Retinal pigment epithelial cell (primary cell): ENCODE measurements at regions not wholly inside any gene's neighbourhood (a gene's known extent, or its start where the extent isn't known, plus 50 kb on each side); places are given as distances from the start of the nearest gene placed in this dataset.
"Not testable (repeated sequence)": the region's sequence is repeated elsewhere in the genome, so short reads cannot be mapped to it uniquely, and the experiment has no call there.

Source experiments
- DNase-seq: peaks from one replicate; pipeline ENCODE4 v3.0.0-alpha.2; 2010; ENCODE audit warnings: low read depth
- H3K4me3 ChIP-seq: 2 replicates; pipeline ENCODE4 v1.5.1; 2011; ENCODE audit warnings: mild to moderate bottlenecking, low read length, control low read depth, moderate library complexity
- TF ChIP-seq, protein P1 (sequence below): conservative IDR thresholded peaks from 2 replicates; pipeline ENCODE4 v1.5.1; 2011; ENCODE audit warnings: low read depth, low read length, control low read depth, inconsistent platforms

DNA sequence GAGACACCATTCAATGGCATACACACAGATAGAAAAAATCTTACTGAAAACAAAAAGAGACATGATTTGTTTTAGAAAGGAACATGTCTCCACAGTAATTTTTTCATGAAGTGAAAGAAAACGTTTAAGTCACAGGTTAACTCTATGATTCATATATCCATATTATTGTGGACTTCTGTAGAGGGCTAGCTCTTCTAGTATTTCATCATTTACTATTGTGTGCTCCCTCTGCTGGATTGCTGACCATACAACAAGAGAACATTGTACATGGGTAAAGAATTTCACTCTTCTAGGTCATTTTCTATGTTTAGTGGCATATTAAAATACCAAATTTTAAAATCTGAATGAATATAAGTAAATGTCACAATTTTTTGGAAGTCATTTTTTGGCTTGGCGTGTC is 91.8 kb upstream of the POU3F4 start:
- no peak for DNase-seq

DNA sequence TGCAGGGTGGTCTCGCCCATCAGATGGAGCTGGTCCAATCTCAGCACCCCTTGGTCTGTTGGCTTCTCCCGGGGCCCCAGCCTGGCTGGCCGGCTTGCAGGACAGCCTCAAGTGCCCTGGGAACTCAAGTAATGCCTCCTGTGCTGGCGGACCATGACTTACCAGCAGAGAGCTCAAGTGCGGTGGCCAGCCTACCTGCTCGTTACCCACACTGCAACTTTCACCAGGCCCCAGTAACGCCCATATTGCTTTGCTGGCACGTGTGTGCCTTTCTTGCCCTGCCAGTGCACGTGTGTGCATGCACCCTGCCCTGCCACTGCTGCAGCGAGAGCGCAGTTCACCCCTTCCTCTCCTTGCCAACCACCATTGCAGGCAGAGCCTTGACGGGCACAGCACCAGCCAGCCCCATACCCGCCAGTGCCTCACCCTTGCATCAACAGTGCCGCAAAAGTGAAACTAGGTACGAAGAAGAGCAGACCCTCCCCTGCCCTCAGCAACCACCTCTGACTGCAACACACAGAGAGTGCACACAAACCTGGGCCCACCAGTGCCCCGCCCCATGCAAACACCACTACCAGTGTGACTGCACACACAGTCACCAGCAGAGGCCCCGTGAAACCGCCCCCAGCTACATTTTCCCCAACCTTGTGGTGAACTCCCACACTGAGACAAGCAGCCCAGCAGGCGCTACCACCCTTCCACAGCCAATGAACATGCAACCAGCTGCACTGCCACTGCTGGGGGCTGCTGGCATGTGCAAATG is 88.9 kb upstream of the POU3F4 start:
- H3K4me3 ChIP-seq = no peak overlapping the region
- DNase-seq = no peak
- TF ChIP-seq, protein P1, sequence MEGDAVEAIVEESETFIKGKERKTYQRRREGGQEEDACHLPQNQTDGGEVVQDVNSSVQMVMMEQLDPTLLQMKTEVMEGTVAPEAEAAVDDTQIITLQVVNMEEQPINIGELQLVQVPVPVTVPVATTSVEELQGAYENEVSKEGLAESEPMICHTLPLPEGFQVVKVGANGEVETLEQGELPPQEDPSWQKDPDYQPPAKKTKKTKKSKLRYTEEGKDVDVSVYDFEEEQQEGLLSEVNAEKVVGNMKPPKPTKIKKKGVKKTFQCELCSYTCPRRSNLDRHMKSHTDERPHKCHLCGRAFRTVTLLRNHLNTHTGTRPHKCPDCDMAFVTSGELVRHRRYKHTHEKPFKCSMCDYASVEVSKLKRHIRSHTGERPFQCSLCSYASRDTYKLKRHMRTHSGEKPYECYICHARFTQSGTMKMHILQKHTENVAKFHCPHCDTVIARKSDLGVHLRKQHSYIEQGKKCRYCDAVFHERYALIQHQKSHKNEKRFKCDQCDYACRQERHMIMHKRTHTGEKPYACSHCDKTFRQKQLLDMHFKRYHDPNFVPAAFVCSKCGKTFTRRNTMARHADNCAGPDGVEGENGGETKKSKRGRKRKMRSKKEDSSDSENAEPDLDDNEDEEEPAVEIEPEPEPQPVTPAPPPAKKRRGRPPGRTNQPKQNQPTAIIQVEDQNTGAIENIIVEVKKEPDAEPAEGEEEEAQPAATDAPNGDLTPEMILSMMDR = no peak

More for the DNA sequence above, 91.8 kb upstream of the POU3F4 start:
- TF ChIP-seq, protein P1 = peak; percentile 10
- no peak overlapping the region for H3K4me3 ChIP-seq

DNA sequence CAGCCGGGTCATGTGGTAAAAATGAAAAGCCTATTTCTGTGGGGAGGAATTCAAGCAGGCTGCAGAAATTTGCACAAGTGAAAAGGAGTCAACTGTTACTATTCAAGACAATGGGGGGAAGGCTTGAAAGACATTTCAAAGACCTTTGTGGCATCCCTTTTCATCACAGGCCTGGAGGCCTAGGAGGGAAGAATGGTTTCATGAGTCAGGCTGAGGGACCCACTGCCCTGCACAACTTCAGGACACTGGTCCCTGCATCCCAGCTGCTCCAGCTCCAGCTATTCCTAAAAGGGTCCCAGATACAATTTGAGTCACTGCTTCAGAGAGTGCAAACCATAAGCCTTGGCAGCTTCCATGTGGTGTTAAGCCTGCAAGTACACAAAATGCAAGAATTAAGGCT is 85.3 kb upstream of the POU3F4 start:
- DNase-seq = no peak

DNA sequence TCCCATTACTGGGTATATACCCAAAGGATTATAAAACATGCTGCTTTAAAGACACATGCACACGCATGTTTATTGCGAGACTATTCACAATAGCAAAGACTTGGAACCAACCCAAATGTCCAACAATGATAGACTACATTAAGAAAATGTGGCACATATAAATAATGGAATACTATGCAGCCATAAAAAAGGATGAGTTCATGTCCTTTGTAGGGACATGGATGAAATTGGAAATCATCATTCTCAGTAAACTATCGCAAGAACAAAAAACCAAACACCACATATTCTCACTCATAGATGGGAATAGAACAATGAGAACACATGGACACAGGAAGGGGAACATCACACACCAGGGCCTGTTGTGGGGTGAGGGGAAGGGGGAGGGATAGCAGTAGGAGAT is 65.5 kb upstream of the POU3F4 start:
- DNase-seq, H3K4me3 ChIP-seq: not testable (repeated sequence)

More for the DNA sequence above, 85.3 kb upstream of the POU3F4 start:
- TF ChIP-seq, protein P1 = no peak
- H3K4me3 ChIP-seq = no peak overlapping the region

DNA sequence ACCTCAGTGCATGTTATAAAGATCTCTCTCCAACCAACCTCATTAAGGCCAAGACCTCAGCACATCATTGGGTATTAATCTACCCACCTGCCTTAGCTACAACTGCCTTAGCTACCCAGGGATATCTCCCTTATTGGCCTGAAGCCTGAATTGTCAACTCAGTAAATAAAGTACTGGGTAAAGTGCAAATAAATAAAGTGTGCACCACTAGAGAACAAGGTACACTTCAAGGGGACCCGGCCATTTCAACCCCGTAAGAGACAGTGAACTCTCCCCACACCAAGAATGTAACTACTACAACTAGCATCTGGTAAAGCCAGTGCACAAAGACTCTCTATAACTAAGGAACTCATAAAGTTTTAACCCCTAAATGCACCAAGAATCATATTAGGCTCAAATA is 61.7 kb upstream of the POU3F4 start:
- H3K4me3 ChIP-seq = no peak overlapping the region
- DNase-seq = no peak
- TF ChIP-seq, protein P1 = no peak
